Smooth muscle cell (in vitro differentiated cells): ENCODE measurements at regions not wholly inside any gene's neighbourhood (a gene's known extent, or its start where the extent isn't known, plus 50 kb on each side); places are given as distances from the start of the nearest gene placed in this dataset.

Experiments used
- DNase-seq: peaks from one replicate; lab custom pipeline; 2025; ENCODE audit not compliant: unreplicated experiment; lab: John Stamatoyannopoulos, UW
- H2AFZ ChIP-seq: fragments of 200-600 bp; sonication (generic); 2 replicates; pipeline ENCODE4 v1.6.0; 2016; ENCODE audit warnings: antibody characterized with exemption, low read depth, mild to moderate bottlenecking
- H3F3A ChIP-seq: fragments of 200-600 bp; sonication (generic); 2 replicates; pipeline ENCODE4 v1.6.0; 2017; ENCODE audit warnings: antibody characterized with exemption, low read depth
- H3K27ac ChIP-seq: fragments of 200-600 bp; sonication (generic); 2 replicates; pipeline ENCODE4 v1.5.1; 2016; ENCODE audit warnings: low read depth, mild to moderate bottlenecking
- H3K27me3 ChIP-seq: fragments of 200-600 bp; sonication (generic); 2 replicates; pipeline ENCODE4 v1.6.1; 2016; ENCODE audit warnings: low read depth, mild to moderate bottlenecking
- H3K36me3 ChIP-seq: fragments of 200-600 bp; sonication (generic); 2 replicates; pipeline ENCODE4 v1.5.1; 2016; ENCODE audit warnings: low read depth
- H3K4me1 ChIP-seq: fragments of 200-600 bp; sonication (generic); 2 replicates; pipeline ENCODE4 v1.5.1; 2016; ENCODE audit warnings: low read depth
- H3K4me2 ChIP-seq: fragments of 200-600 bp; sonication (generic); 2 replicates; pipeline ENCODE4 v1.6.0; 2016; ENCODE audit warnings: mild to moderate bottlenecking
- H3K4me3 ChIP-seq: fragments of 200-600 bp; sonication (generic); 2 replicates; pipeline ENCODE4 v1.5.1; 2016; ENCODE audit warnings: mild to moderate bottlenecking
- H3K79me2 ChIP-seq: fragments of 200-600 bp; sonication (generic); 2 replicates; pipeline ENCODE4 v1.6.0; 2016; ENCODE audit warnings: low read depth, mild to moderate bottlenecking
- H3K9ac ChIP-seq: fragments of 200-600 bp; sonication (generic); 2 replicates; pipeline ENCODE4 v1.6.0; 2016; ENCODE audit warnings: low read depth
- H3K9me3 ChIP-seq: fragments of 200-600 bp; sonication (generic); replicated peaks from 2 replicates; pipeline ENCODE4 v1.5.1; 2016; ENCODE audit warnings: low read depth
- H4K20me1 ChIP-seq: fragments of 200-600 bp; sonication (generic); 2 replicates; pipeline ENCODE4 v1.6.0; 2016; ENCODE audit warnings: low read depth
- WGBS: methylation state at CpG from one replicate; pipeline ENCODE4 v1.1.7; 2016; ENCODE audit warnings: low lambda C conversion rate; 5-methylcytosine and 5-hydroxymethylcytosine counted together
- TF ChIP-seq, protein P1 (sequence below): fragments of 200-600 bp; sonication (generic); IDR thresholded peaks from 2 replicates; pipeline ENCODE4 v1.5.1; 2017; ENCODE audit warnings: borderline replicate concordance, mild to moderate bottlenecking, antibody characterized with exemption; ENCODE audit not compliant: insufficient read depth, poor library complexity, severe bottlenecking

DNA sequence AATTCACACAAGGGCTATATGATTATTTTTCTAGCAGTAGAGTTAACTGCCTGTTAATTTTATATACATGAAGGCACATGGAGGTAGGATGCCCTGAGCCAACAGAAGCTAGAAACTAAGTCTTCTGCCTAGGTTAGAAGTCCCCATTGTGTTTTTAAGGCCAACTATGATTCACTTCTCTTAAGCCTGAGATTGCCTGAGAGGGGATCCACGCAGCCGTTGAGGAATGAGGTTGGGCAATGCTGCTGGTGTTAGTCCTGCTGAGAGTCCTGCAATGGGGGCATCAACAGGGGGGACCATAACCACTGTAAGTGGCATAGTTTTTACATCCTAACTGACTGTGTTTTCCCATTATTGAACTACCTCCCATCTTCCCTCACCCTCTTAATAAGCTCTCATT is 60.1 kb upstream of the PFN2 start:
- Histone ChIP-seq H3K27ac (peak overlapping the region; percentile 49), H3K9me3 (no peaks in the 10 kb centered on the region), H3K27me3 (no peaks in the 10 kb centered on the region), H3K4me1 (peaks cover 4% of the 10 kb centered on the region), H3K36me3 (no peaks in the 10 kb centered on the region), H3K4me3 (no peak overlapping the region), H3K9ac (no peak overlapping the region), H3K4me2 (no peak overlapping the region), H3F3A (no peaks in the 10 kb centered on the region), H3K79me2 (no peaks in the 10 kb centered on the region), H4K20me1 (no peaks in the 10 kb centered on the region), H2AFZ (no peak overlapping the region)
- WGBS = 39% methylated on average over 2 of the region's 2 CpGs
- no peak for DNase-seq
- TF ChIP-seq, protein P1, sequence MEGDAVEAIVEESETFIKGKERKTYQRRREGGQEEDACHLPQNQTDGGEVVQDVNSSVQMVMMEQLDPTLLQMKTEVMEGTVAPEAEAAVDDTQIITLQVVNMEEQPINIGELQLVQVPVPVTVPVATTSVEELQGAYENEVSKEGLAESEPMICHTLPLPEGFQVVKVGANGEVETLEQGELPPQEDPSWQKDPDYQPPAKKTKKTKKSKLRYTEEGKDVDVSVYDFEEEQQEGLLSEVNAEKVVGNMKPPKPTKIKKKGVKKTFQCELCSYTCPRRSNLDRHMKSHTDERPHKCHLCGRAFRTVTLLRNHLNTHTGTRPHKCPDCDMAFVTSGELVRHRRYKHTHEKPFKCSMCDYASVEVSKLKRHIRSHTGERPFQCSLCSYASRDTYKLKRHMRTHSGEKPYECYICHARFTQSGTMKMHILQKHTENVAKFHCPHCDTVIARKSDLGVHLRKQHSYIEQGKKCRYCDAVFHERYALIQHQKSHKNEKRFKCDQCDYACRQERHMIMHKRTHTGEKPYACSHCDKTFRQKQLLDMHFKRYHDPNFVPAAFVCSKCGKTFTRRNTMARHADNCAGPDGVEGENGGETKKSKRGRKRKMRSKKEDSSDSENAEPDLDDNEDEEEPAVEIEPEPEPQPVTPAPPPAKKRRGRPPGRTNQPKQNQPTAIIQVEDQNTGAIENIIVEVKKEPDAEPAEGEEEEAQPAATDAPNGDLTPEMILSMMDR = no peak

DNA sequence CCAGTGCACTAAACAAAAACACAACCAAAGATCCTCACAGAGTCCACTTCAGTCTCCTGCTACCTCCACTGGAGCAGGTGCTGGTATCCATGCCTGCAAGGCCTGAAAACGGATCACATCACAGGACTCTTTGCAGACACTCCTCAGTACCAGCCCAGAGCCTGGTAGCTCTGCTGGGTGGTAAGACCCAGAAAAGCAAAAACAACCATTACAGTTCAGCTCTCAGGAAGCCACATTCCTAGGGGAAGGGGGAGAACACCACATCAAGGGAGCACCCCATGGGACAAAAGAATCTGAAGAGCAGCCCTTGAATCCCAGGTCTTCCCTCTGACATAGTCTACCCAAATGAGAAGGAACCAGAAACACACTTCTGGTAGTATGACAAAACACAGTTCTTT is 52.5 kb upstream of the PFN2 start:
- TF ChIP-seq, protein P1 = no peak
- Histone ChIP-seq H2AFZ (peak overlapping the region; percentile 77), H3K4me1 (peaks cover 10% of the 10 kb centered on the region), H3K27ac (peak overlapping the region; percentile 87), H3K36me3 (no peaks in the 10 kb centered on the region), H3K9me3 (no peaks in the 10 kb centered on the region), H4K20me1 (no peaks in the 10 kb centered on the region), H3K4me3 (no peak overlapping the region), H3K27me3 (no peaks in the 10 kb centered on the region), H3K9ac (no peak overlapping the region), H3F3A (peaks cover 7% of the 10 kb centered on the region), H3K4me2 (peak overlapping the region; percentile 66), H3K79me2 (no peaks in the 10 kb centered on the region)
- no peak for DNase-seq
- 83% methylated on average over 1 of the region's 1 CpG for WGBS

DNA sequence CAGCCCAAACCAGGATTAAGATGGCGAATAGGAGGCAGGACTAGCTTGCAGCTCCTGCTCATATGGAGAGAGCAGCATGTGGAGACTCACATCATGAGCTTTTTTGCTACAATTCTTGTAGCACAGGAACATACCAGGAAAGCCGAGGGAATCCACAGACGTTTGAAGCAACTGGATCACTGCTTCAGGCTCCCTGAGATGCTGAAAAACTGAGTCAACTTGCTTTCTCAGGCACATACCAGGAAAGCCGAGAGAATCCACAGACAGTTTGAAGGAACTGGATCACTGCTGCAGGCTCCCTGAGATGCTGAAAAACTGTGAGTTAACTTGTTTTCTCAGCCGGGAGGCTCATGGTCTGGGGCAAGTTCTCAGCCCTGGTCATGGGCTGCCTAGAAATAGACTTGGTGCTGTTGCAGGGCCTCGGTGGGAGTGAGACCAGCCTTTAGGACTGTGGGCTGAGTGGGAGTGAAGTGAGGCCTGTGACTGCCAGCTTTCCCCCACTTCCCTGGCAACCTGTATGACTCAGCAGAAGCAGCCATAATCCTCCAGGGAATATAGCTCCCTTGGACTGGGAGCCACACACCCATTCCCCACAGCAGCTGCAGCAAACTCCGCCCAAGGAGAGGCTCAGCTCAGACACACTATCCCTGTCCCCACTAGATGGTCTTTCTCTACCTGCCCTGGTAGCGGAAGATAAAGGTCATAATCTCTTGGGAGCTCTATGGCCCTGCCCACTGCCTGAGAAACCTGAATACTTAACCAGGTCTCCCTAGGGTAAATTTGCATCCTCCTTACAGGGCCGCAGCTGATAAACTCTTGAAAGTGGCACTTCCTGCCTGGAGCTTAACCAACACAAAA is 51.9 kb upstream of the PFN2 start:
- Histone ChIP-seq H3K4me1 (peaks cover 10% of the 10 kb centered on the region), H3K9ac (peak overlapping the region; percentile 40), H3K27ac (peak overlapping the region; percentile 87), H3K27me3 (no peaks in the 10 kb centered on the region), H2AFZ (peak overlapping the region; percentile 77), H3F3A (peaks cover 7% of the 10 kb centered on the region), H3K79me2 (no peaks in the 10 kb centered on the region), H4K20me1 (no peaks in the 10 kb centered on the region), H3K4me3 (no peak overlapping the region), H3K4me2 (peak overlapping the region; percentile 66), H3K36me3 (no peaks in the 10 kb centered on the region), H3K9me3 (no peaks in the 10 kb centered on the region)
- DNase-seq = no peak
- TF ChIP-seq, protein P1 = no peak
- 54% methylated on average over 9 of the region's 9 CpGs for WGBS

DNA sequence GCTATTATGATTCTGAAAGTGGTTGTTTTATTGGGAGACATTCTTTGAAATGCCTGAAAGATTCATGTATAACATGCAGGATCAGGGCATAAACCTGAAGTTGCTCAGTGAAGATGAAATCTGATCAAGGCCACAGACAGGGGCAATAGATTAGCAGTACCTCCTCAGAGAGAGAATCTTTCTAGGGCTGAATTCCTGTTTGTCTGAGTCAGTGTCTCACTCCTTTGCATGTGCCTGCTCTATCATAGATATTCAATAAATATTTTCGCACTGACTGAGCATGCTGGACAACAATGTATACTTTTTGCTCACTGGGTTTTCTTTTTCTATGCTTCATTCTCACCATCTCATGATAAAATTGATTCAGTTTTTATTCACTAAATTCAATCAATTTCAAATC is 49.8 kb upstream of the PFN2 start:
- H3K9me3 ChIP-seq = no peaks in the 10 kb centered on the region
- peaks cover 10% of the 10 kb centered on the region for H3F3A ChIP-seq
- WGBS = 59% methylated on average over 1 of the region's 1 CpG
- H3K27ac ChIP-seq = peak overlapping the region; percentile 55
- H3K36me3 ChIP-seq = no peaks in the 10 kb centered on the region
- TF ChIP-seq, protein P1 = no peak
- H2AFZ ChIP-seq = no peak overlapping the region
- H3K4me2 ChIP-seq = no peak overlapping the region
- DNase-seq = no peak
- no peaks in the 10 kb centered on the region for H3K79me2 ChIP-seq
- no peak overlapping the region for H3K9ac ChIP-seq
- H3K27me3 ChIP-seq = no peaks in the 10 kb centered on the region
- H3K4me1 ChIP-seq = peaks cover 13% of the 10 kb centered on the region
- H3K4me3 ChIP-seq = no peak overlapping the region
- no peaks in the 10 kb centered on the region for H4K20me1 ChIP-seq
